HUDEP-2 (cell line): ENCODE measurements at regions not wholly inside any gene's neighbourhood (a gene's known extent, or its start where the extent isn't known, plus 50 kb on each side); places are given as distances from the start of the nearest gene placed in this dataset.
"Not testable (repeated sequence)": the region's sequence is repeated elsewhere in the genome, so short reads cannot be mapped to it uniquely, and the experiment has no call there.

Experiments used
- DNase-seq, 76 experiments: peaks; one replicate each; lab custom pipeline; 2025; ENCODE audit not compliant: unreplicated experiment in 76 of 76; lab: John Stamatoyannopoulos, UW

- DNase-seq: no peak
Measured at GRCh38 chrX:39020051-39020669, 218.9 kb downstream of the MID1IP1 start.

- no peak for DNase-seq
Measured at GRCh38 chrX:39022106-39022505, 220.8 kb downstream of the MID1IP1 start.

- DNase-seq: no peak
Measured at GRCh38 chrX:39029221-39029620, 228.0 kb downstream of the MID1IP1 start.

GRCh38 chrX:39030636-39031035 lies 229.4 kb downstream of the MID1IP1 start:
- no peak for DNase-seq

GRCh38 chrX:39039890-39040289 lies 238.6 kb downstream of the MID1IP1 start:
- no peak for DNase-seq

GRCh38 chrX:39043838-39044550 lies 242.7 kb downstream of the MID1IP1 start:
- DNase-seq: no peak

- DNase-seq: no peak
Measured at GRCh38 chrX:39047174-39047573, 245.9 kb downstream of the MID1IP1 start.

- no peak for DNase-seq
Measured at GRCh38 chrX:39049975-39050374, 248.7 kb downstream of the MID1IP1 start.

- DNase-seq: no peak
Measured at GRCh38 chrX:39050427-39050826, 249.2 kb downstream of the MID1IP1 start.

- DNase-seq: no peak
Measured at GRCh38 chrX:39052751-39053150, 251.5 kb downstream of the MID1IP1 start.

GRCh38 chrX:39058724-39059123 lies 257.5 kb downstream of the MID1IP1 start:
- DNase-seq: no peak

GRCh38 chrX:39059866-39060265 lies 258.6 kb downstream of the MID1IP1 start:
- no peak for DNase-seq

- DNase-seq: no peak
Measured at GRCh38 chrX:39063037-39063436, 261.8 kb downstream of the MID1IP1 start.

GRCh38 chrX:39063702-39064101 lies 262.4 kb downstream of the MID1IP1 start:
- no peak for DNase-seq

GRCh38 chrX:39065051-39065871 lies 264.0 kb downstream of the MID1IP1 start:
- no peak for DNase-seq

GRCh38 chrX:39067866-39068265 lies 266.6 kb downstream of the MID1IP1 start:
- no peak for DNase-seq

GRCh38 chrX:39068634-39069033 lies 267.4 kb downstream of the MID1IP1 start:
- DNase-seq: not testable (repeated sequence)

GRCh38 chrX:39070009-39070408 lies 268.8 kb downstream of the MID1IP1 start:
- no peak for DNase-seq

- no peak for DNase-seq
Measured at GRCh38 chrX:39073131-39073530, 271.9 kb downstream of the MID1IP1 start.

- DNase-seq: no peak
Measured at GRCh38 chrX:39096599-39096998, 295.3 kb downstream of the MID1IP1 start.

- DNase-seq: no peak
Measured at GRCh38 chrX:39104745-39105144, 303.5 kb downstream of the MID1IP1 start.

GRCh38 chrX:39112143-39112542 lies 310.9 kb downstream of the MID1IP1 start:
- DNase-seq: no peak
